K562 (cell line): ENCODE measurements at regions not wholly inside any gene's neighbourhood (a gene's known extent, or its start where the extent isn't known, plus 50 kb on each side); places are given as distances from the start of the nearest gene placed in this dataset.
A peak's percentile ranks its signal among the peaks of the same experiment; 100 is the strongest.

Experiments used
- ATAC-seq: fragments of 200-7000 bp; cut with Tn5 transposase; 3 replicates; pipeline ENCODE4 v1.9.1; 2020; ENCODE audit warnings: moderate library complexity
- BruUV-seq: library from RNA; stranded (reverse); fragments of 400-500 nt; replicated peaks from 2 replicates; lab custom pipeline; 2021; lab: Mats Ljungman, UMichigan
- CTCF ChIA-PET: fragments of 300-600 bp; formaldehyde crosslinking; extraction: SDS; loops from one replicate; lab custom pipeline; 2021; ENCODE audit warnings: low intra/inter-chr PET ratio; lab: Yijun Ruan, JAX
- POLR2A ChIA-PET: fragments of 300-600, 350-650 bp; sonication (Branson Sonifier 250); formaldehyde crosslinking; extraction: SDS; loops from one replicate; lab custom pipeline; 2021; ENCODE audit warnings: antibody characterized with exemption, inconsistent platforms; lab: Yijun Ruan, JAX
- DNase-seq, 4 experiments: peaks; one replicate each; pipeline versions ENCODE4 v3.0.0 to v3.0.0-alpha.2; 2011 to 2018; ENCODE audit warnings: low spot score in 3 of 4, mixed read lengths in 3 of 4; ENCODE audit errors: extremely low read depth in 1 of 4
- FAIRE-seq: peaks from 2 replicates; lab custom pipeline; 2011; peaks lifted over from hg19 to GRCh38; lab: Jason Lieb, UNC
- H2AFZ ChIP-seq: 2 replicates; pipeline ENCODE4 v1.6.0; 2011; ENCODE audit warnings: low read depth, low read length, control low read depth, inconsistent platforms
- H3K27ac ChIP-seq: fragments of 200-600 bp; 3 replicates; pipeline ENCODE4 v1.8.0; 2011; ENCODE audit warnings: low read depth, mild to moderate bottlenecking, control low read depth, inconsistent platforms, low read length, moderate library complexity, mixed read lengths; ENCODE audit errors: extremely low read depth
- H3K27me3 ChIP-seq, 2 experiments: fragments of 300-600 bp in 1 of 2; 2 replicates in 1 of 2; 3 replicates in 1 of 2; pipeline versions ENCODE4 v1.6.0 to v1.8.0; 2011; ENCODE audit warnings: inconsistent platforms in 2 of 2, low read length in 2 of 2, mild to moderate bottlenecking in 1 of 2, mixed read lengths in 1 of 2, moderate library complexity in 1 of 2; ENCODE audit not compliant: control insufficient read depth in 2 of 2, insufficient read depth in 2 of 2
- H3K36me3 ChIP-seq: fragments of 300-600 bp; 3 replicates; pipeline ENCODE4 v1.8.0; 2011; ENCODE audit warnings: mild to moderate bottlenecking, low read length, inconsistent platforms; ENCODE audit not compliant: control insufficient read depth, insufficient read depth
- H3K4me1 ChIP-seq, 2 experiments: fragments of 200-600 bp in 1 of 2; replicated peaks in 1 of 2; 2 replicates in 1 of 2; 3 replicates in 1 of 2; pipeline versions ENCODE4 v1.5.1 to v1.8.0; 2011; ENCODE audit warnings: inconsistent platforms in 2 of 2, low read length in 2 of 2, mild to moderate bottlenecking in 1 of 2, mixed read lengths in 1 of 2, moderate library complexity in 1 of 2; ENCODE audit not compliant: control insufficient read depth in 2 of 2, insufficient read depth in 2 of 2
- H3K4me2 ChIP-seq: 2 replicates; pipeline ENCODE4 v1.6.1; 2011; ENCODE audit warnings: low read length, control low read depth, inconsistent platforms, mixed read lengths; ENCODE audit not compliant: insufficient read depth
- H3K4me3 ChIP-seq: fragments of 200-600 bp; sonication (generic), shearing (Covaris generic); 2 replicates; pipeline ENCODE4 v1.5.1; 2016; ENCODE audit warnings: control low read depth, inconsistent platforms
- H3K79me2 ChIP-seq: fragments of 200-600 bp; 3 replicates; pipeline ENCODE4 v1.8.0; 2011; ENCODE audit warnings: low read length, inconsistent platforms; ENCODE audit not compliant: control insufficient read depth, insufficient read depth
- H3K9ac ChIP-seq, 2 experiments: 2 replicates each; pipeline versions ENCODE4 v1.6.0 to v1.6.1; 2011; ENCODE audit warnings: low read depth in 2 of 2, low read length in 2 of 2, control low read depth in 1 of 2, inconsistent platforms in 1 of 2, mild to moderate bottlenecking in 1 of 2, mixed read lengths in 1 of 2; ENCODE audit not compliant: insufficient read depth in 1 of 2
- H3K9me1 ChIP-seq: one replicate; pipeline ENCODE4 v1.6.0; 2011; ENCODE audit warnings: inconsistent platforms, mild to moderate bottlenecking, low read length, moderate library complexity; ENCODE audit not compliant: control insufficient read depth, insufficient read depth
- H3K9me3 ChIP-seq: replicated peaks from 2 replicates; pipeline ENCODE4 v1.5.1; 2011; ENCODE audit warnings: low read depth, low read length, inconsistent platforms; ENCODE audit not compliant: control insufficient read depth, insufficient read depth
- H4K20me1 ChIP-seq: replicated peaks from 2 replicates; pipeline ENCODE4 v1.6.1; 2011; ENCODE audit warnings: low read length, inconsistent platforms, mixed read lengths; ENCODE audit not compliant: control insufficient read depth, insufficient read depth
- COPS2 ChIP-seq: fragments of 450-650 bp; conservative IDR thresholded peaks from 2 replicates; pipeline ENCODE4 v1.6.1; 2016; ENCODE audit warnings: mild to moderate bottlenecking, moderate library complexity
- TFE3 ChIP-seq: fragments of 450-650 bp; formaldehyde crosslinking; IDR thresholded peaks from 2 replicates; pipeline ENCODE4 v1.4.0; 2020; ENCODE audit warnings: mild to moderate bottlenecking, mixed read lengths
- THAP7 ChIP-seq: fragments of 250-450 bp; sonication (Bioruptor Pico); IDR thresholded peaks from 2 replicates; pipeline ENCODE4 v1.5.0; 2021
- ZBTB2 ChIP-seq: fragments of 450-650 bp; IDR thresholded peaks from 2 replicates; pipeline ENCODE4 v1.6.1; 2016; ENCODE audit warnings: antibody characterized with exemption
- WGBS: fragments of 100-300 bp; shearing (Covaris generic); methylation state at CpG from one replicate; pipeline ENCODE4 v1.1.6; 2016; ENCODE audit warnings: low coverage, mixed read lengths; ENCODE audit not compliant: insufficient coverage; ENCODE audit errors: missing lambda C conversion rate; 5-methylcytosine and 5-hydroxymethylcytosine counted together
- in situ Hi-C: fragments of 300-500 bp; cut with MboI; formaldehyde crosslinking; loops from 4 replicates; pipeline ENCODE4 v1.15.0; 2018; ENCODE audit warnings: inconsistent platforms, mixed read lengths
- intact Hi-C: fragments of 100-400 bp; cut with micrococcal nuclease; formaldehyde crosslinking; loops from 2 replicates; pipeline ENCODE4 v1.14.2; 2022

GRCh38 chr2:16176971-16177480, 236.7 kb downstream of the MYCN start:
- FAIRE-seq, result no peak
- in situ Hi-C loops (no loop called here), intact Hi-C loops (no loop called here)
- BruUV-seq, result no TSS peak
- Histone ChIP-seq H2AFZ (no peak overlapping the region), H3K36me3 (no peaks in the 10 kb centered on the region), H3K79me2 (no peaks in the 10 kb centered on the region), H3K27ac (no peak overlapping the region), H4K20me1 (no peaks in the 10 kb centered on the region), H3K9me1 (no peaks in the 10 kb centered on the region), H3K4me3 (no peak overlapping the region), H3K4me1 (no peaks in the 10 kb centered on the region), H3K27me3 (peaks cover 0 to 19% of the 10 kb centered on the region in 2 experiments; a peak in 3 of 5 replicates), H3K4me2 (no peak overlapping the region), H3K9ac (no peak overlapping the region), H3K9me3 (no peaks in the 10 kb centered on the region)
- POLR2A ChIA-PET, result interaction anchor here (0.7 kb wide), 2 partner anchors 9 to 55 kb away, joined by 3 read pairs; no protein-coding TSS in a partner anchor
- no peak for ATAC-seq
- no peak for DNase-seq
- TF ChIP-seq THAP7 (no peak), COPS2 (no peak)
- WGBS, result 2% methylated on average over 9 of the region's 9 CpGs
- CTCF ChIA-PET, result no interaction called here

GRCh38 chr2:16175247-16175825, 235.0 kb downstream of the MYCN start:
- Histone ChIP-seq H3K9me3 (no peaks in the 10 kb centered on the region), H4K20me1 (no peaks in the 10 kb centered on the region), H3K4me3 (no peak overlapping the region), H3K4me2 (no peak overlapping the region), H3K4me1 (no peaks in the 10 kb centered on the region), H3K9me1 (no peaks in the 10 kb centered on the region), H3K27ac (no peak overlapping the region), H2AFZ (no peak overlapping the region), H3K9ac (no peak overlapping the region), H3K79me2 (no peaks in the 10 kb centered on the region), H3K27me3 (peaks cover 3 to 16% of the 10 kb centered on the region in 2 experiments; a peak in 3 of 5 replicates), H3K36me3 (no peaks in the 10 kb centered on the region)
- no peak for ATAC-seq
- intact Hi-C loops, result no loop called here
- DNase-seq, result no peak
- in situ Hi-C loops, result no loop called here
- no TSS peak for BruUV-seq
- POLR2A ChIA-PET, result no interaction called here
- no peak for TF ChIP-seq ZBTB2
- 0 out of 2 replicates have a peak, but pooled peaks have one; percentile 10 for TF ChIP-seq TFE3
- CTCF ChIA-PET, result no interaction called here
- no peak for FAIRE-seq
- 0% methylated on average over 2 of the region's 3 CpGs for WGBS
